SH-SY5Y (cell line): ENCODE measurements at regions not wholly inside any gene's neighbourhood (a gene's known extent, or its start where the extent isn't known, plus 50 kb on each side); places are given as distances from the start of the nearest gene placed in this dataset.

ENCODE experiments used
- GATA2 ChIP-seq: IDR thresholded peaks from 2 replicates; pipeline ENCODE4 v1.6.1; 2011; ENCODE audit warnings: mild to moderate bottlenecking, low read depth, low read length
- GATA3 ChIP-seq: IDR thresholded peaks from 2 replicates; pipeline ENCODE4 v1.6.1; 2011; ENCODE audit warnings: low read depth, mild to moderate bottlenecking, low read length, moderate library complexity

DNA sequence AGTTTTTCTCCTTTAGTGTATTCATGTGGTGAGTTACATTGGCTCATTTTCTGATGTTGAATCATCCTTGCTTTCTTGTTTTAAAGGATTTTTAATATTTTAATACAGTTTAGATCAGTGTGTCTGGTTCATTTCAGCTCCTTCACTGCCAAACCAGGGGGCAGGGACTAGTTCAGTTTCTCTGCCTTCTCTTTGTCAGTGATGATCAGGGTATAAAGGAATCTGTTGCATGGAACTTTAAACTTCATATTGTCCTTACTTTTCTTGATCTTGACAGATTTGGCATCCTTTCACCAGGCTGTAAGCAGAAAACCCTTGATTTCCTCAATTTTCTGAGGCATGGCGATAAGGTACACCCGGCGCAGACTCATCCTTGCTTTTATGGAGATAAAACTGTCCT, 149.4 kb downstream of the KDR start:
- TF ChIP-seq GATA2, result no peak
- TF ChIP-seq GATA3, result no peak
